ENCODE measurements at regions not wholly inside any gene's neighbourhood (a gene's known extent, or its start where the extent isn't known, plus 50 kb on each side); places are given as distances from the start of the nearest gene placed in this dataset.

GRCh38 chr2:183438541-183438940 lies 314.3 kb downstream of the NUP35 start:
- TF ChIP-seq TAF1 (IDR thresholded peaks at IDR 0.05; ENCODE audit: low read depth) (no peak), CTCF (IDR thresholded peaks at IDR 0.05; ENCODE audit: poor library complexity, severe bottlenecking) (no peak), REST (IDR thresholded peaks at IDR 0.05; ENCODE audit: borderline replicate concordance) (no peak), EP300 (conservative IDR thresholded peaks at IDR 0.05; ENCODE audit: poor library complexity, severe bottlenecking) (no peak), POLR2AphosphoS5 (IDR thresholded peaks at IDR 0.05) (no peak), MXI1 (conservative IDR thresholded peaks at IDR 0.05; ENCODE audit: poor library complexity, severe bottlenecking) (no peak), EZH2 (IDR thresholded peaks at IDR 0.05; ENCODE audit: borderline replicate concordance, insufficient read depth, low read length, poor library complexity, severe bottlenecking) (no peak), SMC3 (conservative IDR thresholded peaks at IDR 0.05; ENCODE audit: poor library complexity) (no peak), RAD21 (conservative IDR thresholded peaks at IDR 0.05) (no peak)
- no peak overlapping the region for H3K4me3 ChIP-seq (ENCODE audit: low read length)
- H3K27ac ChIP-seq (ENCODE audit: low read length), result no peak overlapping the region
- no peak overlapping the region for H2AFZ ChIP-seq (ENCODE audit: low read depth, low read length)
- H3K9me3 ChIP-seq (ENCODE audit: low read length), result no peaks in the 10 kb centered on the region
- H3K27me3 ChIP-seq (ENCODE audit: insufficient read depth, low read depth, low read length), result no peaks in the 10 kb centered on the region
- H3K9me2 ChIP-seq (ENCODE audit: insufficient read depth, low read length), result no peaks in the 10 kb centered on the region
- H3K9ac ChIP-seq (ENCODE audit: low read length), result no peak overlapping the region
- no peaks in the 10 kb centered on the region for H4K20me1 ChIP-seq (ENCODE audit: insufficient read depth)
- H3K36me3 ChIP-seq (ENCODE audit: insufficient read depth, low read length), result no peaks in the 10 kb centered on the region
- H3K79me2 ChIP-seq (replicated peaks; ENCODE audit: insufficient read depth, low read length), result no peaks in the 10 kb centered on the region
- H3F3A ChIP-seq (ENCODE audit: insufficient read depth, low read length, poor library complexity, severe bottlenecking), result no peaks in the 10 kb centered on the region
- no peak overlapping the region for H3K4me2 ChIP-seq (ENCODE audit: low read length)

- Histone ChIP-seq H3K36me3 (ENCODE audit: insufficient read depth, low read length) (no peaks in the 10 kb centered on the region), H3K27me3 (ENCODE audit: insufficient read depth, low read depth, low read length) (no peaks in the 10 kb centered on the region), H3K9me2 (ENCODE audit: insufficient read depth, low read length) (no peaks in the 10 kb centered on the region), H2AFZ (ENCODE audit: low read depth, low read length) (no peak overlapping the region), H3K9me3 (ENCODE audit: low read length) (no peaks in the 10 kb centered on the region), H3K79me2 (replicated peaks; ENCODE audit: insufficient read depth, low read length) (no peaks in the 10 kb centered on the region), H3K4me3 (ENCODE audit: low read length) (no peak overlapping the region), H3K9ac (ENCODE audit: low read length) (no peak overlapping the region), H3K4me2 (ENCODE audit: low read length) (no peak overlapping the region), H3K27ac (ENCODE audit: low read length) (no peak overlapping the region), H4K20me1 (ENCODE audit: insufficient read depth) (no peaks in the 10 kb centered on the region), H3F3A (ENCODE audit: insufficient read depth, low read length, poor library complexity, severe bottlenecking) (no peaks in the 10 kb centered on the region)
- no peak for TF ChIP-seq TAF1 (IDR thresholded peaks at IDR 0.05; ENCODE audit: low read depth)
- no peak for TF ChIP-seq POLR2AphosphoS5 (IDR thresholded peaks at IDR 0.05)
- no peak for TF ChIP-seq MXI1 (conservative IDR thresholded peaks at IDR 0.05; ENCODE audit: poor library complexity, severe bottlenecking)
- TF ChIP-seq EZH2 (IDR thresholded peaks at IDR 0.05; ENCODE audit: borderline replicate concordance, insufficient read depth, low read length, poor library complexity, severe bottlenecking), result no peak
- no peak for TF ChIP-seq RAD21 (conservative IDR thresholded peaks at IDR 0.05)
- no peak for TF ChIP-seq REST (IDR thresholded peaks at IDR 0.05; ENCODE audit: borderline replicate concordance)
- no peak for TF ChIP-seq EP300 (conservative IDR thresholded peaks at IDR 0.05; ENCODE audit: poor library complexity, severe bottlenecking)
- no peak for TF ChIP-seq SMC3 (conservative IDR thresholded peaks at IDR 0.05; ENCODE audit: poor library complexity)
- no peak for TF ChIP-seq CTCF (IDR thresholded peaks at IDR 0.05; ENCODE audit: poor library complexity, severe bottlenecking)
Measured at GRCh38 chr2:183455056-183455455, 330.8 kb downstream of the NUP35 start.
